ENCODE measurements at regions not wholly inside any gene's neighbourhood (a gene's known extent, or its start where the extent isn't known, plus 50 kb on each side); places are given as distances from the start of the nearest gene placed in this dataset.

GRCh38 chr3:34198309-34198708 lies 399.9 kb downstream of the PDCD6IP start:
- no peaks in the 10 kb centered on the region for H3K36me3 Mint-ChIP-seq (ENCODE audit: low read depth)
- no peak overlapping the region for H3K4me3 Mint-ChIP-seq
- no peaks in the 10 kb centered on the region for H3K9me3 Mint-ChIP-seq
- TF ChIP-seq CTCF (conservative IDR thresholded peaks at IDR 0.05) = no peak
- no peak for DNase-seq (ENCODE audit: low read depth, low spot score)
- peak overlapping the region; percentile 74 for H3K27ac Mint-ChIP-seq (ENCODE audit: unreplicated experiment)
- H3K4me1 Mint-ChIP-seq = no peaks in the 10 kb centered on the region
- no peaks in the 10 kb centered on the region for H3K27me3 Mint-ChIP-seq (ENCODE audit: low read depth)

- no peaks in the 10 kb centered on the region for H3K4me1 Mint-ChIP-seq
- no peaks in the 10 kb centered on the region for H3K9me3 Mint-ChIP-seq
- no peaks in the 10 kb centered on the region for H3K36me3 Mint-ChIP-seq (ENCODE audit: low read depth)
- no peak overlapping the region for H3K27ac Mint-ChIP-seq (ENCODE audit: unreplicated experiment)
- H3K27me3 Mint-ChIP-seq (ENCODE audit: low read depth) = no peaks in the 10 kb centered on the region
- TF ChIP-seq CTCF (conservative IDR thresholded peaks at IDR 0.05) = no peak
- H3K4me3 Mint-ChIP-seq = no peak overlapping the region
- DNase-seq (ENCODE audit: low read depth, low spot score) = no peak
Observed at GRCh38 chr3:34200576-34200975, 402.1 kb downstream of the PDCD6IP start.

- Mint-ChIP-seq H3K4me3 (no peak overlapping the region), H3K36me3 (ENCODE audit: low read depth) (no peaks in the 10 kb centered on the region), H3K27me3 (ENCODE audit: low read depth) (no peaks in the 10 kb centered on the region), H3K9me3 (no peaks in the 10 kb centered on the region), H3K4me1 (no peaks in the 10 kb centered on the region), H3K27ac (ENCODE audit: unreplicated experiment) (no peak overlapping the region)
- no peak for DNase-seq (ENCODE audit: low read depth, low spot score)
- no peak for TF ChIP-seq CTCF (conservative IDR thresholded peaks at IDR 0.05)
Observed at GRCh38 chr3:34202975-34203374, 404.5 kb downstream of the PDCD6IP start.

- no peak for DNase-seq (ENCODE audit: low read depth, low spot score)
- Mint-ChIP-seq H3K9me3 (no peaks in the 10 kb centered on the region), H3K27me3 (ENCODE audit: low read depth) (no peaks in the 10 kb centered on the region), H3K36me3 (ENCODE audit: low read depth) (no peaks in the 10 kb centered on the region), H3K27ac (ENCODE audit: unreplicated experiment) (no peak overlapping the region), H3K4me3 (no peak overlapping the region), H3K4me1 (no peaks in the 10 kb centered on the region)
- TF ChIP-seq CTCF (conservative IDR thresholded peaks at IDR 0.05) = no peak
Observed at GRCh38 chr3:34203386-34203785, 405.0 kb downstream of the PDCD6IP start.

GRCh38 chr3:34207002-34207401 lies 408.6 kb downstream of the PDCD6IP start:
- Mint-ChIP-seq H3K36me3 (ENCODE audit: low read depth) (no peaks in the 10 kb centered on the region), H3K27ac (ENCODE audit: unreplicated experiment) (no peak overlapping the region), H3K4me1 (no peaks in the 10 kb centered on the region), H3K4me3 (no peak overlapping the region), H3K9me3 (no peaks in the 10 kb centered on the region), H3K27me3 (ENCODE audit: low read depth) (no peaks in the 10 kb centered on the region)
- no peak for DNase-seq (ENCODE audit: low read depth, low spot score)
- TF ChIP-seq CTCF (conservative IDR thresholded peaks at IDR 0.05) = no peak

GRCh38 chr3:34207806-34208205 lies 409.4 kb downstream of the PDCD6IP start:
- DNase-seq (ENCODE audit: low read depth, low spot score) = no peak
- no peaks in the 10 kb centered on the region for H3K9me3 Mint-ChIP-seq
- no peaks in the 10 kb centered on the region for H3K27me3 Mint-ChIP-seq (ENCODE audit: low read depth)
- no peak for TF ChIP-seq CTCF (conservative IDR thresholded peaks at IDR 0.05)
- no peaks in the 10 kb centered on the region for H3K36me3 Mint-ChIP-seq (ENCODE audit: low read depth)
- H3K4me3 Mint-ChIP-seq = no peak overlapping the region
- no peak overlapping the region for H3K27ac Mint-ChIP-seq (ENCODE audit: unreplicated experiment)
- no peaks in the 10 kb centered on the region for H3K4me1 Mint-ChIP-seq
